Stromal cell of bone marrow (primary cell): ENCODE measurements at regions not wholly inside any gene's neighbourhood (a gene's known extent, or its start where the extent isn't known, plus 50 kb on each side); places are given as distances from the start of the nearest gene placed in this dataset.
"Not testable (repeated sequence)": the region's sequence is repeated elsewhere in the genome, so short reads cannot be mapped to it uniquely, and the experiment has no call there.

Source experiments
- DNase-seq: peaks from one replicate; pipeline ENCODE4 v3.0.0-alpha.2; 2012; ENCODE audit warnings: low read depth

- DNase-seq = no peak
Measured at GRCh38 chr18:79596446-79597175, 83.0 kb upstream of the CTDP1 start.

- no peak for DNase-seq
Measured at GRCh38 chr18:79597176-79597830, 82.3 kb upstream of the CTDP1 start.

GRCh38 chr18:79597831-79598632 is 81.6 kb upstream of the CTDP1 start:
- DNase-seq = no peak

- DNase-seq = no peak
Measured at GRCh38 chr18:79598633-79599175, 80.9 kb upstream of the CTDP1 start.

- DNase-seq = peak; percentile 11
Measured at GRCh38 chr18:79599441-79599931, 80.1 kb upstream of the CTDP1 start.

- DNase-seq = no peak
Measured at GRCh38 chr18:79600141-79600540, 79.5 kb upstream of the CTDP1 start.

- DNase-seq = no peak
Measured at GRCh38 chr18:79600596-79600995, 79.0 kb upstream of the CTDP1 start.

GRCh38 chr18:79601234-79601633 is 78.4 kb upstream of the CTDP1 start:
- no peak for DNase-seq

- DNase-seq = no peak
Measured at GRCh38 chr18:79603321-79604204, 76.0 kb upstream of the CTDP1 start.

GRCh38 chr18:79604205-79604912 is 75.2 kb upstream of the CTDP1 start:
- DNase-seq = no peak

- no peak for DNase-seq
Measured at GRCh38 chr18:79604913-79605880, 74.4 kb upstream of the CTDP1 start.

GRCh38 chr18:79606071-79606470 is 73.5 kb upstream of the CTDP1 start:
- not testable (repeated sequence) for DNase-seq

- no peak for DNase-seq
Measured at GRCh38 chr18:79606621-79607331, 72.8 kb upstream of the CTDP1 start.

GRCh38 chr18:79607361-79607952 is 72.1 kb upstream of the CTDP1 start:
- DNase-seq = no peak

GRCh38 chr18:79608069-79608468 is 71.5 kb upstream of the CTDP1 start:
- no peak for DNase-seq

GRCh38 chr18:79608535-79608934 is 71.1 kb upstream of the CTDP1 start:
- DNase-seq = no peak

- no peak for DNase-seq
Measured at GRCh38 chr18:79608999-79609461, 70.6 kb upstream of the CTDP1 start.

GRCh38 chr18:79609841-79610281 is 69.7 kb upstream of the CTDP1 start:
- no peak for DNase-seq
